Right kidney (tissue), 1 donor: ENCODE measurements at regions not wholly inside any gene's neighbourhood (a gene's known extent, or its start where the extent isn't known, plus 50 kb on each side); places are given as distances from the start of the nearest gene placed in this dataset.

Experiments used
- DNase-seq: peaks from one replicate; pipeline ENCODE4 v3.0.0-alpha.2; 2016

- no peak for DNase-seq
Measured at GRCh38 chr17:62913991-62914570, 52.0 kb upstream of the TANC2 start.

GRCh38 chr17:62912363-62912762 lies 53.7 kb upstream of the TANC2 start:
- DNase-seq: no peak

- DNase-seq: no peak
Measured at GRCh38 chr17:62911114-62911513, 54.9 kb upstream of the TANC2 start.

- no peak for DNase-seq
Measured at GRCh38 chr17:62910277-62910676, 55.8 kb upstream of the TANC2 start.

GRCh38 chr17:62907961-62908360 lies 58.1 kb upstream of the TANC2 start:
- no peak for DNase-seq

GRCh38 chr17:62906881-62907280 lies 59.2 kb upstream of the TANC2 start:
- no peak for DNase-seq

GRCh38 chr17:62905233-62905632 lies 60.8 kb upstream of the TANC2 start:
- DNase-seq: no peak

GRCh38 chr17:62902531-62903220 lies 63.4 kb upstream of the TANC2 start:
- no peak for DNase-seq

GRCh38 chr17:62901544-62901943 lies 64.5 kb upstream of the TANC2 start:
- DNase-seq: no peak

- no peak for DNase-seq
Measured at GRCh38 chr17:62900096-62900495, 65.9 kb upstream of the TANC2 start.

- DNase-seq: no peak
Measured at GRCh38 chr17:62899361-62899760, 66.7 kb upstream of the TANC2 start.

- DNase-seq: no peak
Measured at GRCh38 chr17:62898239-62898864, 67.7 kb upstream of the TANC2 start.

- DNase-seq: no peak
Measured at GRCh38 chr17:62897706-62898105, 68.3 kb upstream of the TANC2 start.

- no peak for DNase-seq
Measured at GRCh38 chr17:62895320-62896301, 70.4 kb upstream of the TANC2 start.

GRCh38 chr17:62892870-62893338 lies 73.1 kb upstream of the TANC2 start:
- DNase-seq: no peak

GRCh38 chr17:62892061-62892675 lies 73.9 kb upstream of the TANC2 start:
- no peak for DNase-seq

GRCh38 chr17:62891659-62892058 lies 74.4 kb upstream of the TANC2 start:
- no peak for DNase-seq

GRCh38 chr17:62888765-62889164 lies 77.3 kb upstream of the TANC2 start:
- no peak for DNase-seq

- no peak for DNase-seq
Measured at GRCh38 chr17:62888148-62888547, 77.9 kb upstream of the TANC2 start.

GRCh38 chr17:62887437-62887836 lies 78.6 kb upstream of the TANC2 start:
- DNase-seq: no peak

GRCh38 chr17:62884781-62885180 lies 76.7 kb upstream of the MARCHF10 start:
- no peak for DNase-seq

GRCh38 chr17:62882878-62883277 lies 74.8 kb upstream of the MARCHF10 start:
- DNase-seq: no peak
